ENCODE measurements at regions not wholly inside any gene's neighbourhood (a gene's known extent, or its start where the extent isn't known, plus 50 kb on each side); places are given as distances from the start of the nearest gene placed in this dataset.
"Not testable (repeated sequence)": the region's sequence is repeated elsewhere in the genome, so short reads cannot be mapped to it uniquely, and the experiment has no call there.

DNA sequence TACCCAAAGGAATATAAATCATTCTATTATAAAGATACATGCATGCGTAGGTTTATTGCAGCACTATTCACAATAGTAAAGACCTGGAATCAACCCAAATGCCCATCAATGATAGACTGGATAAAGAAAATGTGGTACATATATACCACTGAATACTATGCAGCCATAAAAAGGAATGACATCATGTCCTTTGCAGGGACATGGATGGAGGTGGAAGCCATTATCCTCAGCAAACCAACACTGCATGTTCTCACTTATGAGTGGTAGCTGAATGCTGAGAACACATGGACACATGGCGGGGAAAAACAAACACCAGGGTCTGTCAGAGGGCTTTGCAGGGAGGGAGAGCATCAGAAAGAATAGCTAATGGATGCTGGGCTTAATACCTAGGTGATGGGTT, 149.4 kb upstream of the OLIG3 start:
- H3K4me1 Mint-ChIP-seq; H3K36me3 ChIP-seq (replicated peaks in 1 of 2; ENCODE audit: control extremely low read depth in 1 of 2, control insufficient read depth in 1 of 2, extremely low read depth in 1 of 2, insufficient read depth in 2 of 2, low read length in 1 of 2); H3K27ac ChIP-seq (ENCODE audit: low read length in 2 of 2); DNase-seq; H3K9ac ChIP-seq (ENCODE audit: low read length); ATAC-seq (ENCODE audit: low read depth); H3K4me3 ChIP-seq (ENCODE audit: control extremely low read depth in 1 of 5, extremely low read depth in 1 of 5, insufficient read depth in 1 of 5, low read depth in 2 of 5, low read length in 4 of 5); H2AFZ ChIP-seq (ENCODE audit: insufficient read depth, low read depth, low read length, poor library complexity, severe bottlenecking); H3K4me2 ChIP-seq (replicated peaks; ENCODE audit: low read depth, low read length, poor library complexity, severe bottlenecking); H3K27ac Mint-ChIP-seq; H3K9me3 ChIP-seq (ENCODE audit: control extremely low read depth in 1 of 3, control insufficient read depth in 2 of 3, insufficient read depth in 1 of 3, low read length in 2 of 3); H3K9me3 Mint-ChIP-seq (ENCODE audit: insufficient read depth); H4K20me1 ChIP-seq (ENCODE audit: control insufficient read depth, insufficient read depth, low read length, poor library complexity, severe bottlenecking); H3K4me3 Mint-ChIP-seq; H3K79me2 ChIP-seq (ENCODE audit: control insufficient read depth, insufficient read depth, low read length); H3K4me1 ChIP-seq (ENCODE audit: control insufficient read depth in 2 of 2, insufficient read depth in 2 of 2, low read length in 2 of 2); H3K27me3 ChIP-seq (replicated peaks in 1 of 4; ENCODE audit: control extremely low read depth in 1 of 4, control insufficient read depth in 3 of 4, insufficient read depth in 4 of 4, low read length in 3 of 4); POLR2A ChIA-PET: not testable (repeated sequence)
- CTCF ChIA-PET = interaction anchor here (0.6 to 0.8 kb wide), 2 partner anchors 676 to 978 kb away, joined by 3 read pairs; no protein-coding TSS in a partner anchor
- WGBS (ENCODE audit: insufficient coverage) = no CpG with 5 or more reads among the region's 2 CpGs
- H3K27me3 Mint-ChIP-seq = peaks cover 17% of the 10 kb centered on the region
- intact Hi-C loops (cut with micrococcal nuclease) = loop anchor here (5.0 to 10.0 kb wide), 3 partner anchors 329 to 1061 kb away; no protein-coding TSS in a partner anchor

DNA sequence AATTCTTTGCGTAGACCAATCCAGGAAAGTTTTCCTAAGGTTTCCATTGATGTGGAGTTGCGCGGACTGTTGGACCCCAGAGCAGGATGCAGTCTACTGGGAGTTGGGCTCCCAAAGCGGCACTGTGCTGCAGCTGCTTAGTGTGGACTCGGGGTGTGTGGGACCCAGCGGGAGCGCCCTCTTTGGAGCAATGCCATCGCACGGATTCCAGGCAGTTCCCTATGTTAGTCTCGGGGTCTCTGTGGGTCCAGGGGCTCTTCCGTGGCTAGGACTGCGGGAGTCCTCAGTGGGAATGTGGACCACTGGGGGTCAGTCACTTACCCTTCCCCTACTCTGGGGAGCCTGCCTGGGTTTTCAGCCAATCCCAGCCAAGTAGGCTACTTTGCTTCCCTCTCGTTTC, 151.7 kb upstream of the OLIG3 start:
- peaks cover 0 to 3% (median 1%) of the 10 kb centered on the region in 4 experiments for H3K27me3 ChIP-seq (replicated peaks in 1 of 4; ENCODE audit: control extremely low read depth in 1 of 4, control insufficient read depth in 3 of 4, insufficient read depth in 4 of 4, low read length in 3 of 4)
- no peak overlapping the region for H3K9ac ChIP-seq (ENCODE audit: low read length)
- no peaks in the 10 kb centered on the region for H3K9me3 ChIP-seq (ENCODE audit: control extremely low read depth in 1 of 3, control insufficient read depth in 2 of 3, insufficient read depth in 1 of 3, low read length in 2 of 3)
- H3K27ac ChIP-seq (ENCODE audit: low read length in 2 of 2) = no peak overlapping the region
- Mint-ChIP-seq H3K9me3 (ENCODE audit: insufficient read depth) (no peaks in the 10 kb centered on the region), H3K4me3 (no peak overlapping the region), H3K4me1 (no peaks in the 10 kb centered on the region), H3K27ac (no peak overlapping the region), H3K27me3 (peaks cover 23% of the 10 kb centered on the region)
- H3K4me2 ChIP-seq (replicated peaks; ENCODE audit: low read depth, low read length, poor library complexity, severe bottlenecking) = no peak overlapping the region
- no peaks in the 10 kb centered on the region for H4K20me1 ChIP-seq (ENCODE audit: control insufficient read depth, insufficient read depth, low read length, poor library complexity, severe bottlenecking)
- no peak overlapping the region for H2AFZ ChIP-seq (ENCODE audit: insufficient read depth, low read depth, low read length, poor library complexity, severe bottlenecking)
- ATAC-seq (ENCODE audit: low read depth) (no peak), DNase-seq (no peak)
- no peaks in the 10 kb centered on the region for H3K79me2 ChIP-seq (ENCODE audit: control insufficient read depth, insufficient read depth, low read length)
- no peak overlapping the region for H3K4me3 ChIP-seq (ENCODE audit: control extremely low read depth in 1 of 5, extremely low read depth in 1 of 5, insufficient read depth in 1 of 5, low read depth in 2 of 5, low read length in 4 of 5)
- TF ChIP-seq EZH2 (IDR thresholded peaks at IDR 0.05; ENCODE audit: borderline replicate concordance, insufficient read depth, low read depth, low read length, poor library complexity, severe bottlenecking) = no peak
- TF ChIP-seq, protein P1, sequence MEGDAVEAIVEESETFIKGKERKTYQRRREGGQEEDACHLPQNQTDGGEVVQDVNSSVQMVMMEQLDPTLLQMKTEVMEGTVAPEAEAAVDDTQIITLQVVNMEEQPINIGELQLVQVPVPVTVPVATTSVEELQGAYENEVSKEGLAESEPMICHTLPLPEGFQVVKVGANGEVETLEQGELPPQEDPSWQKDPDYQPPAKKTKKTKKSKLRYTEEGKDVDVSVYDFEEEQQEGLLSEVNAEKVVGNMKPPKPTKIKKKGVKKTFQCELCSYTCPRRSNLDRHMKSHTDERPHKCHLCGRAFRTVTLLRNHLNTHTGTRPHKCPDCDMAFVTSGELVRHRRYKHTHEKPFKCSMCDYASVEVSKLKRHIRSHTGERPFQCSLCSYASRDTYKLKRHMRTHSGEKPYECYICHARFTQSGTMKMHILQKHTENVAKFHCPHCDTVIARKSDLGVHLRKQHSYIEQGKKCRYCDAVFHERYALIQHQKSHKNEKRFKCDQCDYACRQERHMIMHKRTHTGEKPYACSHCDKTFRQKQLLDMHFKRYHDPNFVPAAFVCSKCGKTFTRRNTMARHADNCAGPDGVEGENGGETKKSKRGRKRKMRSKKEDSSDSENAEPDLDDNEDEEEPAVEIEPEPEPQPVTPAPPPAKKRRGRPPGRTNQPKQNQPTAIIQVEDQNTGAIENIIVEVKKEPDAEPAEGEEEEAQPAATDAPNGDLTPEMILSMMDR (IDR thresholded peaks at IDR 0.05) = no peak
- CTCF ChIA-PET = interaction anchor here (1.3 kb wide), 1 partner anchor 569 kb away, joined by 4 read pairs; no protein-coding TSS in a partner anchor
- intact Hi-C loops (cut with micrococcal nuclease) = loop anchor here (10.0 kb wide), 1 partner anchor 331 kb away; no protein-coding TSS in a partner anchor
- H3K4me1 ChIP-seq (ENCODE audit: control insufficient read depth in 2 of 2, insufficient read depth in 2 of 2, low read length in 2 of 2) = no peaks in the 10 kb centered on the region
- POLR2A ChIA-PET = no interaction called here
- no peaks in the 10 kb centered on the region for H3K36me3 ChIP-seq (replicated peaks in 1 of 2; ENCODE audit: control extremely low read depth in 1 of 2, control insufficient read depth in 1 of 2, extremely low read depth in 1 of 2, insufficient read depth in 2 of 2, low read length in 1 of 2)
- WGBS (ENCODE audit: insufficient coverage) = 98% methylated on average over 11 of the region's 13 CpGs
